ENCODE measurements at regions not wholly inside any gene's neighbourhood (a gene's known extent, or its start where the extent isn't known, plus 50 kb on each side); places are given as distances from the start of the nearest gene placed in this dataset.

- no peak for TF ChIP-seq CTCF (IDR thresholded peaks at IDR 0.05)
- POLR2A ChIA-PET, result no interaction called here
- intact Hi-C loops (cut with micrococcal nuclease), result no loop called here
- H3K27me3 Mint-ChIP-seq, result no peaks in the 10 kb centered on the region
- ATAC-seq (no peak), DNase-seq (no peak)
- H3K4me1 Mint-ChIP-seq (ENCODE audit: low read depth), result peaks cover 45% of the 10 kb centered on the region
- no peaks in the 10 kb centered on the region for H3K36me3 Mint-ChIP-seq (ENCODE audit: low read depth)
- H3K27ac Mint-ChIP-seq, result no peak overlapping the region
- CTCF ChIA-PET, result interaction anchor here (1.2 to 1.9 kb wide), 2 partner anchors 16 to 23 kb away, joined by 4 to 8 read pairs; no protein-coding TSS in a partner anchor
- no peak overlapping the region for H3K4me3 Mint-ChIP-seq
- peaks cover 4% of the 10 kb centered on the region for H3K9me3 Mint-ChIP-seq
These were observed 285.7 kb upstream of the STT3B start for GRCh38 chr3:31247063-31247447.

- ChIA-PET CTCF (interaction anchor here (1.9 kb wide), 1 partner anchor 24 kb away, joined by 8 read pairs; no protein-coding TSS in a partner anchor), POLR2A (interaction anchor here (0.6 to 1.4 kb wide), 3 partner anchors 27 to 285 kb away, joined by 3 read pairs; no protein-coding TSS in a partner anchor)
- Mint-ChIP-seq H3K9me3 (peaks cover 4% of the 10 kb centered on the region), H3K27ac (no peak overlapping the region), H3K36me3 (ENCODE audit: low read depth) (no peaks in the 10 kb centered on the region), H3K4me3 (no peak overlapping the region), H3K4me1 (ENCODE audit: low read depth) (peaks cover 49% of the 10 kb centered on the region), H3K27me3 (no peaks in the 10 kb centered on the region)
- DNase-seq (peak; percentile 45), ATAC-seq (peak; percentile 11)
- no peak for TF ChIP-seq CTCF (IDR thresholded peaks at IDR 0.05)
- intact Hi-C loops (cut with micrococcal nuclease), result no loop called here
These were observed 284.7 kb upstream of the STT3B start for GRCh38 chr3:31247850-31248562.

- ATAC-seq (no peak), DNase-seq (no peak)
- ChIA-PET POLR2A (interaction anchor here (0.6 to 1.4 kb wide), 2 partner anchors 75 to 285 kb away, joined by 3 read pairs; no protein-coding TSS in a partner anchor), CTCF (interaction anchor here (0.9 to 1.0 kb wide), 2 partner anchors 20 to 22 kb away, joined by 3 read pairs; no protein-coding TSS in a partner anchor)
- no peak overlapping the region for H3K27ac Mint-ChIP-seq
- H3K27me3 Mint-ChIP-seq, result no peaks in the 10 kb centered on the region
- H3K4me3 Mint-ChIP-seq, result no peak overlapping the region
- H3K4me1 Mint-ChIP-seq (ENCODE audit: low read depth), result peaks cover 53% of the 10 kb centered on the region
- no peaks in the 10 kb centered on the region for H3K36me3 Mint-ChIP-seq (ENCODE audit: low read depth)
- H3K9me3 Mint-ChIP-seq, result peaks cover 5% of the 10 kb centered on the region
- intact Hi-C loops (cut with micrococcal nuclease), result no loop called here
- no peak for TF ChIP-seq CTCF (IDR thresholded peaks at IDR 0.05)
These were observed 284.1 kb upstream of the STT3B start for GRCh38 chr3:31248563-31248992.

GRCh38 chr3:31249545-31249944, 283.2 kb upstream of the STT3B start:
- DNase-seq (no peak), ATAC-seq (no peak)
- intact Hi-C loops (cut with micrococcal nuclease), result no loop called here
- Mint-ChIP-seq H3K27ac (peak overlapping the region; percentile 22), H3K4me3 (no peak overlapping the region), H3K36me3 (ENCODE audit: low read depth) (no peaks in the 10 kb centered on the region), H3K9me3 (peaks cover 6% of the 10 kb centered on the region), H3K27me3 (no peaks in the 10 kb centered on the region), H3K4me1 (ENCODE audit: low read depth) (peaks cover 62% of the 10 kb centered on the region)
- ChIA-PET POLR2A (interaction anchor here (1.4 kb wide), 1 partner anchor 284 kb away, joined by 3 read pairs; no protein-coding TSS in a partner anchor), CTCF (interaction anchor here (0.9 to 1.0 kb wide), 2 partner anchors 21 to 23 kb away, joined by 3 read pairs; no protein-coding TSS in a partner anchor)
- no peak for TF ChIP-seq CTCF (IDR thresholded peaks at IDR 0.05)

GRCh38 chr3:31250116-31250777, 282.5 kb upstream of the STT3B start:
- Mint-ChIP-seq H3K27ac (peak overlapping the region; percentile 22), H3K36me3 (ENCODE audit: low read depth) (no peaks in the 10 kb centered on the region), H3K27me3 (no peaks in the 10 kb centered on the region), H3K4me3 (no peak overlapping the region), H3K4me1 (ENCODE audit: low read depth) (peaks cover 62% of the 10 kb centered on the region), H3K9me3 (peaks cover 6% of the 10 kb centered on the region)
- intact Hi-C loops (cut with micrococcal nuclease), result no loop called here
- TF ChIP-seq CTCF (IDR thresholded peaks at IDR 0.05), result no peak
- ChIA-PET POLR2A (no interaction called here), CTCF (no interaction called here)
- ATAC-seq (no peak), DNase-seq (no peak)
